CD4-positive, alpha-beta T cell treated with Interleukin-17A for 4 hours (primary cell): ENCODE measurements at regions not wholly inside any gene's neighbourhood (a gene's known extent, or its start where the extent isn't known, plus 50 kb on each side); places are given as distances from the start of the nearest gene placed in this dataset.

Source experiments
- DNase-seq: peaks from one replicate; pipeline ENCODE4 v3.0.0-alpha.2; 2020; ENCODE audit warnings: mixed read lengths

- DNase-seq, result no peak
Measured at GRCh38 chr4:71243091-71243833, 95.6 kb upstream of the SLC4A4 start.

- DNase-seq, result no peak
Measured at GRCh38 chr4:71247706-71248105, 91.1 kb upstream of the SLC4A4 start.

- no peak for DNase-seq
Measured at GRCh38 chr4:71251261-71251660, 87.6 kb upstream of the SLC4A4 start.

GRCh38 chr4:71253545-71253944 lies 85.3 kb upstream of the SLC4A4 start:
- DNase-seq, result no peak

- no peak for DNase-seq
Measured at GRCh38 chr4:71254451-71255012, 84.3 kb upstream of the SLC4A4 start.

GRCh38 chr4:71255976-71256375 lies 82.8 kb upstream of the SLC4A4 start:
- no peak for DNase-seq

GRCh38 chr4:71257761-71258160 lies 81.1 kb upstream of the SLC4A4 start:
- no peak for DNase-seq

GRCh38 chr4:71258323-71258722 lies 80.5 kb upstream of the SLC4A4 start:
- DNase-seq, result no peak

GRCh38 chr4:71259280-71259679 lies 79.5 kb upstream of the SLC4A4 start:
- no peak for DNase-seq

- DNase-seq, result no peak
Measured at GRCh38 chr4:71259911-71260331, 78.9 kb upstream of the SLC4A4 start.

GRCh38 chr4:71260544-71260943 lies 78.3 kb upstream of the SLC4A4 start:
- no peak for DNase-seq

- no peak for DNase-seq
Measured at GRCh38 chr4:71261001-71261400, 77.8 kb upstream of the SLC4A4 start.

- DNase-seq, result no peak
Measured at GRCh38 chr4:71261633-71262121, 77.1 kb upstream of the SLC4A4 start.

GRCh38 chr4:71262161-71262560 lies 76.7 kb upstream of the SLC4A4 start:
- no peak for DNase-seq

GRCh38 chr4:71266090-71266794 lies 72.6 kb upstream of the SLC4A4 start:
- no peak for DNase-seq

- DNase-seq, result no peak
Measured at GRCh38 chr4:71267244-71267643, 71.6 kb upstream of the SLC4A4 start.

- DNase-seq, result no peak
Measured at GRCh38 chr4:71268166-71268565, 70.7 kb upstream of the SLC4A4 start.

- no peak for DNase-seq
Measured at GRCh38 chr4:71269233-71269632, 69.6 kb upstream of the SLC4A4 start.

- peak; percentile 8 for DNase-seq
Measured at GRCh38 chr4:71270901-71271300, 67.9 kb upstream of the SLC4A4 start.

- DNase-seq, result no peak
Measured at GRCh38 chr4:71272976-71273375, 65.8 kb upstream of the SLC4A4 start.

- DNase-seq, result no peak
Measured at GRCh38 chr4:71275004-71275403, 63.8 kb upstream of the SLC4A4 start.

- no peak for DNase-seq
Measured at GRCh38 chr4:71275570-71275969, 63.2 kb upstream of the SLC4A4 start.

- no peak for DNase-seq
Measured at GRCh38 chr4:71277353-71277752, 61.5 kb upstream of the SLC4A4 start.

- DNase-seq, result no peak
Measured at GRCh38 chr4:71283642-71284257, 55.1 kb upstream of the SLC4A4 start.
